Peyer's patch (tissue), 4 donors: ENCODE measurements at regions not wholly inside any gene's neighbourhood (a gene's known extent, or its start where the extent isn't known, plus 50 kb on each side); places are given as distances from the start of the nearest gene placed in this dataset.

Source experiments
- POLR2A ChIP-seq, 2 donors: fragments of 450-650 bp; IDR thresholded peaks; one replicate each; pipeline ENCODE4 v1.5.1; 2017; ENCODE audit warnings: antibody characterized with exemption in 2 of 2, mild to moderate bottlenecking in 2 of 2, moderate library complexity in 2 of 2
- TF ChIP-seq, protein P1 (sequence below), 6 experiments: fragments of 450-650 bp in 4 of 6; fragments of 200-600 bp in 2 of 6; sonication (generic) in 1 of 6; IDR thresholded peaks; one replicate each; pipeline ENCODE4 v1.5.1; 2017 to 2019; ENCODE audit warnings: antibody characterized with exemption in 6 of 6, mild to moderate bottlenecking in 3 of 6, moderate library complexity in 1 of 6

DNA sequence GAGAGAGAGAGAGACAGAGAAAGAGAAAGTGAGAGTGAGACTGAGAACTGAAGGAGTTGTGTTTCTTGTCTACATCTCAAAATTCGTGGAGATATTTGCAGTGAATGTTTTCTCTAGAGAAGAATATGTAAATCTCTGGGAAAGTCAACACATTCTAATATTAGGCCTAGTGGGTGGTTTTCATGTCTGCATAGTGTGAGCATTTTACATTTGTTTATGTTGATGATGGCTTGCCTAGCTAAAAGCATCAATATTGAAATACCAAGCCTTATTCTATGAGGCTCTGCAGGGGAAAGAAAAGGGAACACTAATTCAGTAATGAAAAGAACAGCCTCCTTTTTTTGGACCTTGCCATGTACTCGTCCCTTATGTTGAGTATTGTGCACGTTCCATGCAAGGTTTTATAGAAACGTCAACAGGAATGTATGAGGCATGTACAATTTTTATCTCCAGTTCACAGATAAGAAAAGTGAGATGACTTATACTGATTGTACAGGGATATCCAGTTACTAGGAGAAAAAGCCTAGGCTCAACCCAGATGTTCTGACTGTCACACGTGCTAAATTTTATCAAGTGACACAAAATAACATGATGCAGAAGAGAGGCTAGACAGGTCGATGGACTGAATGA, 1288.9 kb upstream of the SLC10A2 start:
- TF ChIP-seq, protein P1, sequence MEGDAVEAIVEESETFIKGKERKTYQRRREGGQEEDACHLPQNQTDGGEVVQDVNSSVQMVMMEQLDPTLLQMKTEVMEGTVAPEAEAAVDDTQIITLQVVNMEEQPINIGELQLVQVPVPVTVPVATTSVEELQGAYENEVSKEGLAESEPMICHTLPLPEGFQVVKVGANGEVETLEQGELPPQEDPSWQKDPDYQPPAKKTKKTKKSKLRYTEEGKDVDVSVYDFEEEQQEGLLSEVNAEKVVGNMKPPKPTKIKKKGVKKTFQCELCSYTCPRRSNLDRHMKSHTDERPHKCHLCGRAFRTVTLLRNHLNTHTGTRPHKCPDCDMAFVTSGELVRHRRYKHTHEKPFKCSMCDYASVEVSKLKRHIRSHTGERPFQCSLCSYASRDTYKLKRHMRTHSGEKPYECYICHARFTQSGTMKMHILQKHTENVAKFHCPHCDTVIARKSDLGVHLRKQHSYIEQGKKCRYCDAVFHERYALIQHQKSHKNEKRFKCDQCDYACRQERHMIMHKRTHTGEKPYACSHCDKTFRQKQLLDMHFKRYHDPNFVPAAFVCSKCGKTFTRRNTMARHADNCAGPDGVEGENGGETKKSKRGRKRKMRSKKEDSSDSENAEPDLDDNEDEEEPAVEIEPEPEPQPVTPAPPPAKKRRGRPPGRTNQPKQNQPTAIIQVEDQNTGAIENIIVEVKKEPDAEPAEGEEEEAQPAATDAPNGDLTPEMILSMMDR (IDR thresholded peaks at IDR 0.05) = no peak
- no peak for TF ChIP-seq POLR2A (IDR thresholded peaks at IDR 0.05)
